ENCODE measurements at regions not wholly inside any gene's neighbourhood (a gene's known extent, or its start where the extent isn't known, plus 50 kb on each side); places are given as distances from the start of the nearest gene placed in this dataset.

DNA sequence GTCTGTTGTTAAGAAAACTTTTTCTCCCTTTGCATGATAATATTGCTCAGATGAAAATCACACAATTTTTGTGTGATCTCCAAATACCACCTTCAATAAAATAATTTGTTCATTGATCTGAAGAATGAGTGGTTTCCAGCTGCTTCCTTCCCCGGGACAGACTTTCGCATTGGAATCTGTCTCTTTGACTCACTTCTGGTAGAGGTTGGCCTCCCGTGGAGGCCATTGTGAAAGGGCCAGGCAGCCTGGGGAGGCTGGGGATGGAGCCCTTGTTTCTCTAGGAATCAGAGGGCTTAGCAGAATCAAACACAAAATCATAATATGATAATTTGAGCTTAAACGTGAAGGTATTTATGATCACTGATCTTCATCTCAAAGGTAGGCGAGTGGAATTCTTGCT, 135.0 kb upstream of the ZNF536 start:
- TF ChIP-seq, protein P1, sequence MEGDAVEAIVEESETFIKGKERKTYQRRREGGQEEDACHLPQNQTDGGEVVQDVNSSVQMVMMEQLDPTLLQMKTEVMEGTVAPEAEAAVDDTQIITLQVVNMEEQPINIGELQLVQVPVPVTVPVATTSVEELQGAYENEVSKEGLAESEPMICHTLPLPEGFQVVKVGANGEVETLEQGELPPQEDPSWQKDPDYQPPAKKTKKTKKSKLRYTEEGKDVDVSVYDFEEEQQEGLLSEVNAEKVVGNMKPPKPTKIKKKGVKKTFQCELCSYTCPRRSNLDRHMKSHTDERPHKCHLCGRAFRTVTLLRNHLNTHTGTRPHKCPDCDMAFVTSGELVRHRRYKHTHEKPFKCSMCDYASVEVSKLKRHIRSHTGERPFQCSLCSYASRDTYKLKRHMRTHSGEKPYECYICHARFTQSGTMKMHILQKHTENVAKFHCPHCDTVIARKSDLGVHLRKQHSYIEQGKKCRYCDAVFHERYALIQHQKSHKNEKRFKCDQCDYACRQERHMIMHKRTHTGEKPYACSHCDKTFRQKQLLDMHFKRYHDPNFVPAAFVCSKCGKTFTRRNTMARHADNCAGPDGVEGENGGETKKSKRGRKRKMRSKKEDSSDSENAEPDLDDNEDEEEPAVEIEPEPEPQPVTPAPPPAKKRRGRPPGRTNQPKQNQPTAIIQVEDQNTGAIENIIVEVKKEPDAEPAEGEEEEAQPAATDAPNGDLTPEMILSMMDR (IDR thresholded peaks at IDR 0.05) = no peak
- no peak for TF ChIP-seq POLR2A (IDR thresholded peaks at IDR 0.05)

Measured in esophagus squamous epithelium (tissue), 4 donors.